Suprapubic skin (tissue), 4 donors: ENCODE measurements at regions not wholly inside any gene's neighbourhood (a gene's known extent, or its start where the extent isn't known, plus 50 kb on each side); places are given as distances from the start of the nearest gene placed in this dataset.

Experiments
- DNase-seq, 2 donors: peaks; one replicate each; pipeline ENCODE4 v3.0.0-alpha.2; 2019; ENCODE audit warnings: low spot score in 2 of 2
- H3K27ac ChIP-seq: fragments of 200-600 bp; sonication (generic); one replicate; pipeline ENCODE4 v1.5.1; 2019
- H3K27me3 ChIP-seq: fragments of 200-600 bp; sonication (generic); one replicate; pipeline ENCODE4 v1.5.1; 2019
- H3K36me3 ChIP-seq: fragments of 200-600 bp; sonication (generic); one replicate; pipeline ENCODE4 v1.5.1; 2019
- H3K4me1 ChIP-seq: fragments of 200-600 bp; sonication (generic); one replicate; pipeline ENCODE4 v1.5.1; 2019
- H3K4me3 ChIP-seq: fragments of 200-600 bp; sonication (generic); one replicate; pipeline ENCODE4 v1.5.1; 2019; ENCODE audit warnings: mild to moderate bottlenecking
- H3K9me3 ChIP-seq: fragments of 200-600 bp; sonication (generic); one replicate; pipeline ENCODE4 v1.5.1; 2019
- CTCF ChIP-seq, 2 donors: fragments of 200-600 bp in 1 of 2; fragments of 450-650 bp in 1 of 2; sonication (generic) in 1 of 2; IDR thresholded peaks; one replicate each; pipeline ENCODE4 v1.5.1; 2016 to 2019; ENCODE audit warnings: antibody characterized with exemption in 2 of 2, mild to moderate bottlenecking in 1 of 2, moderate library complexity in 1 of 2
- EP300 ChIP-seq: sonication (generic); formaldehyde crosslinking; IDR thresholded peaks from one replicate; pipeline ENCODE4 v1.6.1; 2017; ENCODE audit warnings: antibody characterized with exemption
- POLR2A ChIP-seq, 2 donors: fragments of 450-650 bp; IDR thresholded peaks; one replicate each; pipeline ENCODE4 v1.6.1; 2017; ENCODE audit warnings: antibody characterized with exemption in 2 of 2, mild to moderate bottlenecking in 2 of 2, moderate library complexity in 2 of 2
- POLR2AphosphoS5 ChIP-seq, 3 donors: sonication (generic); formaldehyde crosslinking; IDR thresholded peaks; one replicate each; pipeline ENCODE4 v1.6.1; 2017; ENCODE audit warnings: antibody characterized with exemption in 3 of 3
- WGBS: methylation state at CpG from one replicate; pipeline ENCODE4 v1.1.5; 2018; 5-methylcytosine and 5-hydroxymethylcytosine counted together

DNA sequence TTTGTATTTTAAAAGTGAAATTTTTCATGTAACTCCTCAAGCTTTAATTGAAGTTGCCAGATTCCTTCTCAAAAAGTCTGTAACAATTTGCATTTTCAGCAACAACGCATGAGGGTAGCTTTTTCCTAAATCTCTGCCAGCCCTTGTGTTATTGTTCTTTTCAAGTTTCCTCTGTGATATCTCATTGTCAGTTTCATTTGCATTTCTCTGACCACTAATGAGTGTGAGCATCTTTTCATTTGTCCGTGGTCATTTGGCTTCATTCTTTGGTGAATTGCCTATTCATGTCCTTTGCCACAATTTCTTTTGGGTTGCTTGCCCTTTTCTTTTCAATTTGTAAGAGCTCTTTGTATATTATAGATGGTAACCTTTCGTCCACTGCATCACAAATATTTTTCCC is 68.0 kb upstream of the NKD1 start:
- H3K4me3 ChIP-seq, result no peak overlapping the region
- 60% methylated on average over 3 of the region's 3 CpGs for WGBS

GRCh38 chr16:50479771-50480170 is 68.4 kb upstream of the NKD1 start:
- H3K9me3 ChIP-seq, result no peaks in the 10 kb centered on the region
- H3K4me1 ChIP-seq, result peaks cover 9% of the 10 kb centered on the region
- no peak overlapping the region for H3K27ac ChIP-seq
- no peak overlapping the region for H3K4me3 ChIP-seq
- H3K27me3 ChIP-seq, result no peaks in the 10 kb centered on the region
- WGBS, result 82% methylated on average over 5 of the region's 5 CpGs
- DNase-seq, result peak in 1 of 2 donors; percentile 21
- H3K36me3 ChIP-seq, result no peaks in the 10 kb centered on the region
- no peak for TF ChIP-seq EP300
- no peak for TF ChIP-seq POLR2A (IDR thresholded peaks at IDR 0.05)
- no peak for TF ChIP-seq POLR2AphosphoS5 (IDR thresholded peaks at IDR 0.05)
- no peak for TF ChIP-seq CTCF (IDR thresholded peaks at IDR 0.05)

More for the DNA sequence above, 68.0 kb upstream of the NKD1 start:
- Histone ChIP-seq H3K9me3 (no peaks in the 10 kb centered on the region), H3K27ac (no peak overlapping the region), H3K36me3 (no peaks in the 10 kb centered on the region), H3K27me3 (no peaks in the 10 kb centered on the region), H3K4me1 (peaks cover 9% of the 10 kb centered on the region)
- no peak for DNase-seq
- TF ChIP-seq CTCF (IDR thresholded peaks at IDR 0.05) (no peak), POLR2AphosphoS5 (IDR thresholded peaks at IDR 0.05) (no peak), EP300 (no peak), POLR2A (IDR thresholded peaks at IDR 0.05) (no peak)

- H3K4me3 ChIP-seq, result no peak overlapping the region
- H3K9me3 ChIP-seq, result no peaks in the 10 kb centered on the region
- no peaks in the 10 kb centered on the region for H3K27me3 ChIP-seq
- H3K27ac ChIP-seq, result no peak overlapping the region
- DNase-seq, result peak in 1 of 2 donors; percentile 38
- no peaks in the 10 kb centered on the region for H3K36me3 ChIP-seq
- 64% methylated on average over 3 of the region's 9 CpGs for WGBS
- TF ChIP-seq POLR2AphosphoS5 (IDR thresholded peaks at IDR 0.05) (no peak), POLR2A (IDR thresholded peaks at IDR 0.05) (no peak), EP300 (no peak), CTCF (IDR thresholded peaks at IDR 0.05) (no peak)
- peaks cover 9% of the 10 kb centered on the region for H3K4me1 ChIP-seq
Measured at GRCh38 chr16:50478773-50479149, 69.4 kb upstream of the NKD1 start.

GRCh38 chr16:50478075-50478772 is 70.0 kb upstream of the NKD1 start:
- Histone ChIP-seq H3K4me1 (peaks cover 9% of the 10 kb centered on the region), H3K27me3 (no peaks in the 10 kb centered on the region), H3K9me3 (no peaks in the 10 kb centered on the region), H3K27ac (no peak overlapping the region), H3K36me3 (no peaks in the 10 kb centered on the region), H3K4me3 (no peak overlapping the region)
- DNase-seq, result peak in 1 of 2 donors; percentile 61
- TF ChIP-seq EP300, result no peak
- TF ChIP-seq CTCF (IDR thresholded peaks at IDR 0.05), result no peak
- no peak for TF ChIP-seq POLR2AphosphoS5 (IDR thresholded peaks at IDR 0.05)
- no peak for TF ChIP-seq POLR2A (IDR thresholded peaks at IDR 0.05)
- WGBS, result 57% methylated on average over 9 of the region's 21 CpGs

- no peak for TF ChIP-seq POLR2AphosphoS5 (IDR thresholded peaks at IDR 0.05)
- TF ChIP-seq CTCF (IDR thresholded peaks at IDR 0.05), result no peak
- TF ChIP-seq POLR2A (IDR thresholded peaks at IDR 0.05), result no peak
- no peak for TF ChIP-seq EP300
- DNase-seq, result peak in 1 of 2 donors; percentile 69
- Histone ChIP-seq H3K27ac (no peak overlapping the region), H3K9me3 (no peaks in the 10 kb centered on the region), H3K4me3 (no peak overlapping the region), H3K36me3 (no peaks in the 10 kb centered on the region), H3K4me1 (peaks cover 9% of the 10 kb centered on the region), H3K27me3 (no peaks in the 10 kb centered on the region)
- 61% methylated on average over 14 of the region's 14 CpGs for WGBS
Measured at GRCh38 chr16:50476486-50477255, 71.5 kb upstream of the NKD1 start.
